NCI-H1417 (cell line): ENCODE measurements at regions not wholly inside any gene's neighbourhood (a gene's known extent, or its start where the extent isn't known, plus 50 kb on each side); places are given as distances from the start of the nearest gene placed in this dataset.

Source experiments
- DNase-seq, 3 experiments: peaks; one replicate each; lab custom pipeline; 2025; lab: John Stamatoyannopoulos, UW

DNA sequence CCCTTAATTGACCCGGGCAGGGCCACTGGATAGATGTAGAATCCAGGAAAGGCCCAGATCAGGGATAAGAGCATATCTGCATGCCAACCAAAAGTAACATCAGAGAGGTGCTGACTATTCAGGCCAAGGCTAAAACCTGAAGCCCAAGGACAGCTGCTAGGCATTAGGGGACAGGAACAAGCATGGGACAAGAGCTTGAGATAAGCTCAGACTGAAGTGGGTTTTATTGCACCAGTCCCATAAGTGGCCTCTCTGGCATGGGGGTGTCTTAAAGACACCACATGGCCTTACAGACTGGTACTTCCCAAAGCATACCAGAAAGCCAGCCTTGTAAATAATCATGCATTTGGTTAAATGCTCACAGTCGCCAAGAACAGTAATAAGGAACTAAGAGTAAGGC is 376.1 kb downstream of the FBXW7 start:
- no peak for DNase-seq

- DNase-seq, result no peak
Observed at GRCh38 chr4:152158225-152158624, 377.7 kb downstream of the FBXW7 start.

GRCh38 chr4:152157629-152158028 is 378.3 kb downstream of the FBXW7 start:
- no peak for DNase-seq

- DNase-seq, result no peak
Observed at GRCh38 chr4:152156442-152156841, 379.4 kb downstream of the FBXW7 start.

GRCh38 chr4:152155070-152155469 is 380.8 kb downstream of the FBXW7 start:
- no peak for DNase-seq

DNA sequence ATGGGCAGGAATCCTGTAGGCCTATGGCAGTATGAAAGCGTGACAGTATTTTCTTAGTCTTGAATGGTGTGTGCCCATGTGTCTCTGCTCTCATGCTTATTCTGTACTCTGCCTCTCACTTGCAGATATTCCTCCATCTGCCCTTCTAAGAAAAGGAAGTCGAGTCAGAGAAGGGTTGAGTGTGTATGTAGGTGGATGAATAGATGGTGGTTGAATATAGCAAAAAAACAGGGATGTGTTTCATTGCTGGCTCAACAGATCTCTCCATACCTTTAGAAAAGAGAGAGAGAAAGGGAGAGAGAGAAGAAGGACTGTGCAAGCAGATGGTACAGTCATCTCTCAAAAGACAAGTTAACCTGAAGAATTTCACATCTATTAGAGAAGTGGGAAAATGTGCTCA is 381.5 kb downstream of the FBXW7 start:
- no peak for DNase-seq

GRCh38 chr4:152153476-152154270 is 382.2 kb downstream of the FBXW7 start:
- no peak for DNase-seq

- no peak for DNase-seq
Observed at GRCh38 chr4:152150214-152150613, 385.7 kb downstream of the FBXW7 start.

GRCh38 chr4:152149745-152150144 is 386.1 kb downstream of the FBXW7 start:
- DNase-seq, result no peak

- DNase-seq, result no peak
Observed at GRCh38 chr4:152148057-152148456, 387.2 kb upstream of the GATB start.

- DNase-seq, result no peak
Observed at GRCh38 chr4:152146244-152146643, 385.4 kb upstream of the GATB start.

GRCh38 chr4:152143806-152144205 is 383.0 kb upstream of the GATB start:
- no peak for DNase-seq

GRCh38 chr4:152138451-152138850 is 377.6 kb upstream of the GATB start:
- no peak for DNase-seq

GRCh38 chr4:152132776-152133175 is 372.0 kb upstream of the GATB start:
- DNase-seq, result no peak

- DNase-seq, result no peak
Observed at GRCh38 chr4:152128356-152128755, 367.5 kb upstream of the GATB start.

DNA sequence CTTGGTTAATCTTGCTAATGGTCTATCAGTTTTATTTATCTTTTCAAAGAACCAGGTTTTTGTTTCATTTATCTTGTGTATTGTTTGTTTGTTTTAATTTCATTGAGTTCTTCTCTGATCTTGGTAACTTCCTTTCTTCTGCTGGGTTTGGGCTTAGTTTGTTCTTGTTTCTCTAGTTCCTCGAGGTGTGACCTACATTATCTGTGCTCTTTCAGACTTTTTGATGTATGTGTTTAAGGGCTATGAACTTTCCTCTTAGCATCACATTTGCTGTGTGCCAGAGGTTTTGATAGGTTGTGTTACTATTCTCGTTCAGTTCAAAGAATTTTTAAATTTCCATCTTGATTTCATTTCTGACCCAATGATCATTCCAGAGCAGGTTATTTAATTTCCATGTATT is 365.4 kb upstream of the GATB start:
- no peak for DNase-seq

DNA sequence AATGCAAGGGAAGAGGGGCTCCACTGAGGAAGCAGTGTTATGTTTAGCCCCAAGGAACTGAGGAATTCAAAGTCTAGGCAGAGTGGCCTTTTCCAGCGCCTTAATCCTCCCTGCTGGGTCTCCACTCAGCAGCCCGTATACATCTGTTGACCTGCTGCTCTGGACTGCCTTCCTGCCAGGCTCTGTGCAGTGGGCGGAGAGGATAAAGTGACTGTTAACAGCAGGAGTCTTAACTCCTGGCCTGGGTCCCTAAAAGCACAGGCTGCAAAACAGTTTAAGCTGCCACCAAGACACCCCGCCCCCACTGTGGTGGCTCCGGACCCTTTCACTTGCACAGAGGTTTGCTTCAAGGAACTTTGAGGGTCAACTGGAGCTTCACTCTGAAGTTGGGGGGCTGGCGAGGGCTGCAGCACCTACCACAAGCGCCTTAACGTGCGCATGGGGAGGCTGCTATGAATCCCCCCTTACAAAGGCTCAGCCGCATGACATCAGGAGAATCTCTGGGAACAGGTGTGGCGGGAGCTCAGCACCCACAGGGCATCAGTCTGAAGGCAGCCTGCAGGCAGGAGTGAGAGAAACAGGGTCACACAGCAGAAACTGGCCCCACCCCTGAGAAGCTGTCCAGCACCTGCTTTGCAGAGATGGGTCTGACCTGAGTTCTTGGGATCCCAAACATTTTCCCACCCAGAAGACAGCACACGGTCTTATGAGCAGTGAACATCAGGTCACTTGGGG is 358.2 kb upstream of the GATB start:
- peak in 1 of 3 experiments; percentile 32 for DNase-seq

DNA sequence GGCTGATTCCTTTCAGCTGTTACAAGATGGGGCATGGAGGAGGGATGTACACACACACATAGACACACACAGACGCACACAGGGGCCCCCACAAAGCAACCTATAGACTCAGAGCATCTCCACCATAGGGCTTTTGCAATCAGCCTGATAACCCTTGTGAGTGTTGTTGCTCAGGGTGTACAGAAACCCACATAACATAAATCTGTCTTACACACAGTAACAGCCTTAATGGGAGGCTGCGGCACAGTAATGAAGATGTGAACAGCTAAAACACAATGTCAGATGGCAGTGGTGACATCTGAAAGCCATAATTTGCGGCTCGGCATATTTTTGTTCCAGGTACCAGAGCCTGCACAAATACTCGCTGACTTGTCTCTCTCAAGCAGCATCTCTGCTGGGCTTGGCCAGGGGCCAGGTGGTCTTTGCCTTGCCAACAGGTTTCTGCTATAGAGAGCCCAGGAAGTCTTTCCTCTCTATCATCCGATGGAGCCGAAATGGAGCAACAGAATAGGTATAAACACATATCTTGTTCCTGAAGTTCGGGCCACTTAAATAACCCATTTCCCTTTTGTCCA is 357.2 kb upstream of the GATB start:
- peak in 1 of 3 experiments; percentile 16 for DNase-seq

GRCh38 chr4:152117520-152117919 is 356.7 kb upstream of the GATB start:
- no peak for DNase-seq

DNA sequence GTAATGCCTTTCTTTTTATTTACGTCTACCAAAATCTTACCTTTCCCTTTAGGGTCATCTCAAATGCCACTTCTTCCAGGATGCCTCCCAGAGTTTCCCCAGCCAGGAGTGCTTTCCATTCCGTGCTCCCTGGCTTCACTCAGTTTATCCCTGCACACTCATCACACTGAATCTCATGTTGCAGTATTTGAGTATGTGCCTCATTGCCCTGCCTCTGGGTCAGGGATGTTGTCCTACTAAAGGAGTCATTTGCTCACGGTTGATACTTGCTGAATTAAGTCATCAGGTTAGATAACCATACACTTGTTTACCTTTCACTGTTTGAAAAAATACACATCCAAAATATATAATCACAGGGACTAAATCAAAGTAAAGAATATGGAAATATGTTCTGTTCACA is 356.2 kb upstream of the GATB start:
- no peak for DNase-seq

DNA sequence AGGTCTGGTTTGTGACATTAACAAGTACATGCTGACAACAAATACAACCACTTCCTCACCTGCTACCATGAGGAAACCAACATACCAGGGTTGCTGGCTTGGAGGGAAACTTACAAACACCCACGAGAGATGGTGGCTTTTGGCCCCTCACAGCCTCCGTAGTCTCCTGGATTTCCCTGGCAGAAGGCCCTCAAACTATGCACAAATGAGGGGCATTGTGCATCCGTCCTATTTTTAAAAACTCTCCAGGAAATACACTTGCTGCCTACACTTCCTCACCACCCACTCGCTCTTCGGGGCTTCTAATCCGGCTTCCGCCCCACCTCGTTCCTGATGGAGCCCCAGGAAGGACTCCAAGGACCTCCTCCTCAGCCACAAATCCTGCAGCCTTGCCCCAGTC is 355.0 kb upstream of the GATB start:
- DNase-seq, result no peak

- no peak for DNase-seq
Observed at GRCh38 chr4:152115118-152115517, 354.3 kb upstream of the GATB start.

DNA sequence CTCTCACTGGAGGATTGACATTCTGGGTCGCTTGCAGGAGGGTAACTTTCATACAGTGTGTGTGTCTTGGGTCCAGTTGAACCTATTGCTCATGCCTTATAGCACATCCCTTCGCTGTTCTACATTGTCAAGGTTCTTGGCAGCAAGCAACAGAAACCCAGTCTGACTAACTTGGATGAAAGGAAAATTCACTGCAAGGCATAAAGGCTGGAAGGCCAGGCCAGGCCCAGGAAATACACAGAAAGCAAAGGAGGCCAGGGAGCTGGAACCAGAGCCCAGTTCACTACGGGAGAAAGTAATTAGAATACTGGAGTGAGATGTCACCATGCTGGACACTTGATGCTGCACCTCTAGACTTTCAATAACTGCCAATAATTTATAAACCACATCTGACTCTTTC is 353.8 kb upstream of the GATB start:
- no peak for DNase-seq
